ENCODE measurements at regions not wholly inside any gene's neighbourhood (a gene's known extent, or its start where the extent isn't known, plus 50 kb on each side); places are given as distances from the start of the nearest gene placed in this dataset.
"Not testable (repeated sequence)": the region's sequence is repeated elsewhere in the genome, so short reads cannot be mapped to it uniquely, and the experiment has no call there.

GRCh38 chr17:14580499-14580898 lies 279.6 kb downstream of the HS3ST3B1 start:
- no peaks in the 10 kb centered on the region for H3K4me1 ChIP-seq
- H3K36me3 ChIP-seq = no peaks in the 10 kb centered on the region
- H3K27ac ChIP-seq = no peak overlapping the region
- no peak for DNase-seq
- no peaks in the 10 kb centered on the region for H3K27me3 ChIP-seq
- no peaks in the 10 kb centered on the region for H3K9me3 ChIP-seq
- no peak for TF ChIP-seq POLR2A (IDR thresholded peaks at IDR 0.05)
- TF ChIP-seq, protein P1, sequence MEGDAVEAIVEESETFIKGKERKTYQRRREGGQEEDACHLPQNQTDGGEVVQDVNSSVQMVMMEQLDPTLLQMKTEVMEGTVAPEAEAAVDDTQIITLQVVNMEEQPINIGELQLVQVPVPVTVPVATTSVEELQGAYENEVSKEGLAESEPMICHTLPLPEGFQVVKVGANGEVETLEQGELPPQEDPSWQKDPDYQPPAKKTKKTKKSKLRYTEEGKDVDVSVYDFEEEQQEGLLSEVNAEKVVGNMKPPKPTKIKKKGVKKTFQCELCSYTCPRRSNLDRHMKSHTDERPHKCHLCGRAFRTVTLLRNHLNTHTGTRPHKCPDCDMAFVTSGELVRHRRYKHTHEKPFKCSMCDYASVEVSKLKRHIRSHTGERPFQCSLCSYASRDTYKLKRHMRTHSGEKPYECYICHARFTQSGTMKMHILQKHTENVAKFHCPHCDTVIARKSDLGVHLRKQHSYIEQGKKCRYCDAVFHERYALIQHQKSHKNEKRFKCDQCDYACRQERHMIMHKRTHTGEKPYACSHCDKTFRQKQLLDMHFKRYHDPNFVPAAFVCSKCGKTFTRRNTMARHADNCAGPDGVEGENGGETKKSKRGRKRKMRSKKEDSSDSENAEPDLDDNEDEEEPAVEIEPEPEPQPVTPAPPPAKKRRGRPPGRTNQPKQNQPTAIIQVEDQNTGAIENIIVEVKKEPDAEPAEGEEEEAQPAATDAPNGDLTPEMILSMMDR (IDR thresholded peaks at IDR 0.05) = no peak
- no peak overlapping the region for H3K4me3 ChIP-seq
- intact Hi-C loops (cut with DNase I; ENCODE audit: low total_unique reads) = no loop called here

- Histone ChIP-seq H3K27me3 (no peaks in the 10 kb centered on the region), H3K9me3 (no peaks in the 10 kb centered on the region)
- intact Hi-C loops (cut with DNase I; ENCODE audit: low total_unique reads) = no loop called here
Measured at GRCh38 chr17:14579716-14580115, 278.8 kb downstream of the HS3ST3B1 start.

GRCh38 chr17:14575471-14575953 lies 274.6 kb downstream of the HS3ST3B1 start:
- no peak for DNase-seq
- TF ChIP-seq, protein P1 (IDR thresholded peaks at IDR 0.05) = no peak
- no peak for TF ChIP-seq POLR2A (IDR thresholded peaks at IDR 0.05)
- Histone ChIP-seq H3K27me3 (no peaks in the 10 kb centered on the region), H3K4me1 (no peaks in the 10 kb centered on the region), H3K27ac (no peak overlapping the region), H3K4me3 (no peak overlapping the region), H3K9me3 (no peaks in the 10 kb centered on the region), H3K36me3 (no peaks in the 10 kb centered on the region)
- intact Hi-C loops (cut with DNase I; ENCODE audit: low total_unique reads) = no loop called here

More at GRCh38 chr17:14579716-14580115, 278.8 kb downstream of the HS3ST3B1 start:
- Histone ChIP-seq H3K36me3 (no peaks in the 10 kb centered on the region), H3K4me3 (no peak overlapping the region), H3K27ac (no peak overlapping the region), H3K4me1 (no peaks in the 10 kb centered on the region)
- no peak for DNase-seq
- no peak for TF ChIP-seq POLR2A (IDR thresholded peaks at IDR 0.05)
- TF ChIP-seq, protein P1 (IDR thresholded peaks at IDR 0.05) = no peak

DNA sequence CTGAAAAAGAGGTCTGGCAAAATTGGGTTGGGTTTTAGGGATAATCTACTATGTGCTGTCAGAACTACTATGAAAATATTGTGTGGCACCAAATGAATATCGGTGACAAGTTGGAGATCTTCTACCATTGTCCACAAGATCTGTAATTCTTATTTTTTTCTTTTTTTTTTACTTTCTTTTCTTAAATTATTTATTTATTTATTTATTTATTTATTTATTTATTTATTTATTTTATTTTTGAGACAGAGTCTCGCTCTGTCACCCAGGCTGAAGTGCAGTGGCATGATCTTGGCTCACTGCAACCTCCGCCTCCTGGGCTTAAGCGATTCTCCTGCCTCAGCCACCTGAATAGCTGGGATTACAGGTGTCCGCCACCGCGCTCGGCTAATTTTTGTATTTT lies 259.4 kb downstream of the HS3ST3B1 start:
- intact Hi-C loops (cut with DNase I; ENCODE audit: low total_unique reads); H3K36me3 ChIP-seq; H3K9me3 ChIP-seq; H3K27ac ChIP-seq; DNase-seq; H3K27me3 ChIP-seq; H3K4me1 ChIP-seq; H3K4me3 ChIP-seq: not testable (repeated sequence)

GRCh38 chr17:14559264-14560119 lies 258.6 kb downstream of the HS3ST3B1 start:
- Histone ChIP-seq H3K9me3 (no peaks in the 10 kb centered on the region), H3K36me3 (no peaks in the 10 kb centered on the region), H3K4me3 (no peak overlapping the region), H3K27me3 (no peaks in the 10 kb centered on the region), H3K4me1 (no peaks in the 10 kb centered on the region), H3K27ac (no peak overlapping the region)
- TF ChIP-seq POLR2A (IDR thresholded peaks at IDR 0.05) = no peak
- TF ChIP-seq, protein P1 (IDR thresholded peaks at IDR 0.05) = no peak
- intact Hi-C loops (cut with DNase I; ENCODE audit: low total_unique reads) = no loop called here
- no peak for DNase-seq

Measured in uterus (tissue), 3 donors.